ENCODE measurements at regions not wholly inside any gene's neighbourhood (a gene's known extent, or its start where the extent isn't known, plus 50 kb on each side); places are given as distances from the start of the nearest gene placed in this dataset.

DNA sequence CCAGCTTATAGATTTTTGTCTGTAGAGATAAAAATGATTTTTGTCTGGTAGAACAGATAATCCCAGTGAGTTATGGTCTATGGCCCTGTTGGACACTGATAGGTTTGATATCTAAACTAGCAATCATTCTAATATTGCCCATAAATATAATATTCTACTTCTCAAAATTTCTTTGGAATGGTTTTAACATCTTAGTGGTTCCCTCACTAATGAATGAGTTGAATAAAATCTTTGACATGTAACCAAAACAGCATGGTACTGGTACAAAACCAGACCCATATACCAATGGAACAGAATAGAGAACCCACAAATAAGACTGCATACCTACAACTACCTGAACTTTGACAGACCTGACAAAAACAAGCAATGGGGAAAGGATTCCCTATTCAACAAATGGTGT, 219.7 kb downstream of the SEC61B start:
- DNase-seq (ENCODE audit: low spot score): no peak

DNA sequence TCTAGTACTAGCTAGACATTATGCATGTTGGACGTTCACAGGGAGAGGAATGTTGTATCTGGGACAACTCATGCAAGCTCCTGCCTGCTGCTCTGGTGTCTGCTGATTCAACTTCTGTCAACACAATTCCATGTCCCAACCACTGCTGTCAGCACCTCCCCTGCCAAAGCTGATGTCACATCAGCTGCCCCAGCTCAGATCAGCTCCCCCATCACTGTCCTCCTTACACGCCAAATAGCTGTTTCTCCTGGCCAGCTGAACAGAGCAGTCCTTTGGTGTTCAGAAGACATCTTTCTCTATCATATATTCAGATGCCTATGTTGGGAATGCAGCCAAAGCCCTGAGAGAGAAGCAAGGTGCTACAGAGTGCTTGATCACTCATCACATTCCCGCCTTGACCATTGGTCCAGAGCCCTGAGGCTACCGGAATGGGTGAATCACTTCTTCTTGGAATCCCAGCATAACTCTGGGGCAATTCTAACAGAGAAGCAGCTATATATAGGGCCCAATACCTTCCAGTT, 223.3 kb downstream of the SEC61B start:
- DNase-seq (ENCODE audit: low spot score): no peak

DNA sequence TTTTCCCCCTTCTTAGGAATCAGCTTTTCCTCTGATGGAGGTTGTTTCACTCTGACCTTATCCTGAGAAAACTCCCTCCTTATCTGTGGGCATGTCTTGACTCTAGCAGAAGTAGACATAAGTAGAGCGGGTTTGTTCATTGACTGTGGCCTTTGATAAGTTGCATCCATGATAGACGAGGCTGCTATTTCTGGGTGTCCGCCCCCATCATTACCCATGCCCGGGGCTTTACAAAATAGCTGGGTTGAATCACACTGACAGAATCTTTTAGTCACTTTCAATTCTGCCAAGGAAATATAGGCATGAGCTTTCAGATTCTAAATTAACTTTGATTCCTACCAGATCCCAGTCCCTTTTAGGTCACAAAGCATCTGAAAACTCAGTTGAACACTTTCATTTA, 223.8 kb downstream of the SEC61B start:
- no peak for DNase-seq (ENCODE audit: low spot score)

DNA sequence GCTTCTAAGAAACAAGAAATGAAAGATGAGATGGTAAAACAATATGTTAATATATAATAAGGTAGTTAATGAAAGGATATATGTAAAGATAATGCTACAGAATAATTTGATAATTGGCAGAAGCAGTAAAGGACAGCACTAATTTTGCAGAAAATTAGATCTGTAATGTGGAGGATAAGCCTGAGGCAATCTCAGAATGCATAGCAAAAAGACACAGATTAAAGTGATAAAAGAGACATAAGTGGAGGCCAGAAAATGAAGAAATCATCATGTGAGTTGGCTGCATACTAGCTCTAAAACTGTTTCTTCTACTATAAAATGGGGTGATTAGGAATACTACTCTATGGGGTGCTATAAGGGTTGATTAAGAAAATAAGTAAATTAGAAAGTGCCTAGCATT, 225.9 kb downstream of the SEC61B start:
- DNase-seq (ENCODE audit: low spot score): no peak

DNA sequence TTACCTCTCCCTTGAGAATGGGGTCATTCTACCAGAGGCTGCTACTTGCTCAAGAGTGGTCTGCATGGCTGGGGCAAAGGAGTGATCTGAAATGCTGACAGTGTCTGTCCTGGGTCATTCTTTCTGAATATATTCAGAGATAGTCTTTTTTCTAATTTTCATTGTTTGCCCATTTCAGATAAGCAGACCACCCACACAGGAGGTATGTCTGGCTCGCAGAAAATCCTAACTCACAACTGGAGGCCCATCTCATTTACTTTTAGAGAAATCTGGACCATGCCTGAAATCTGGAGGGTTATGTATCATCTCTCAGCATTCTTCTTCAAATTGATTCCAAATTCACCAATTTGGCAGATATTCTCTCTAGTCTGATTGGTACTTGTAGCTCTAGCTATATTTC, 227.6 kb downstream of the SEC61B start:
- no peak for DNase-seq (ENCODE audit: low spot score)

DNA sequence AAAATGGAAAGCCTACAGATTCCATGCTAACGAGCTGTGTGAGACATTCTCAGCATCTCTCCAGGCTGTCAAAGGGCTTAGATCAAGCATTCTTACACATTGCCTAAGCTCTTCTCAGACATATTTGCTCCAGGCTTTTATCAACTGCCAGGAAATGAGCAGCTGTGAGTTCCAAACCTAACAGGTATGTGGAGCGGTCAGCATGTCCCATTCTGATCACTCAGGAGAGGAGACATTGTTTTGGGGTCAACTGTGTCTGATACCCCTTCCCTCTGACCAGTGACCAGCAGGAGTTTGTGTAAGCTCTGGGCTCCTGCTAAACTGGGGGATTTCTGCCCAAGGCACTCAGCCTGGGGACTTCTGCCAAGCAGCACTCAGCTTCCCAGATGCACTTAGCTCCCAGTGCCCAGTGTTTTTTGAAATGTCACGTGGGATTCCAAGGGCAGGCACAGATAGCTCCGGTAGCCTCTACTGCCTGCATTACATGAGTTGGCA, 229.1 kb downstream of the SEC61B start:
- no peak for DNase-seq (ENCODE audit: low spot score)

DNA sequence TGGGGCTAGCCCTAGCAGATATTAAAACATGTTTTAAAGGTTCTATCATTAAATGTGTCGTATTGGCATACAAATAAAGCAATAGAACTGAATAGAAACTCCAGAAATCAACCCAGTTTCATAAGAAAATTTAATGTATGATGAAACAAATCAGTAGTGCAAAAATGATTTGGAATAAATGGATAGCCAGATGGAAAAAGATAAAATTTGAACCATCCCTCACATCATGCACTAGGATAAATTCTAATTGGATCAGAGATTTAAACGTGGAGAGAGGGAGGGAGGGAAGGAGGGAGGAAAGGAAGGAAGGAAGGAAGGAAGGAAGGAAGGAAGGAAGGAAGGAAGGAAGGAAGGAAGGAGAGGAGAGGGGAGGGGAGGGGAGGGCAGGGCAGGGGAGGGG, 235.3 kb downstream of the SEC61B start:
- no peak for DNase-seq (ENCODE audit: low spot score)

DNA sequence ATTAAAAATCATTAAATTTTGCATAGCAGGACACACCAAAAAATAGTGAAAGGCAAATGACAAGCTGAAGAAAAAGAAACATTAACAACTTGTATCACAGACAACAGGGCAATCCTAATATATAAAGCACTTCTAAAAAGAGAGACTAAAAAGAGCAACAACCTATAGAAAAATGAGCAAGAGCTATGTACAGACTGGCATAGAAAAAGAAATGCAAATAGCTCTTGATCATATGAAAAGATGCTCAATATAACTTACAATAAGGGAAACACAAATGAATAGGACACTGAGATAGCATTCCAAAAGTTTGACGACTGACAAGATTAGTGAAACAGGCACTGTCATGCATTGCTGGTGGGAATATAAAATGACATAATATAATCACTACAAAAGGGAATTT, 235.9 kb downstream of the SEC61B start:
- DNase-seq (ENCODE audit: low spot score): no peak

DNA sequence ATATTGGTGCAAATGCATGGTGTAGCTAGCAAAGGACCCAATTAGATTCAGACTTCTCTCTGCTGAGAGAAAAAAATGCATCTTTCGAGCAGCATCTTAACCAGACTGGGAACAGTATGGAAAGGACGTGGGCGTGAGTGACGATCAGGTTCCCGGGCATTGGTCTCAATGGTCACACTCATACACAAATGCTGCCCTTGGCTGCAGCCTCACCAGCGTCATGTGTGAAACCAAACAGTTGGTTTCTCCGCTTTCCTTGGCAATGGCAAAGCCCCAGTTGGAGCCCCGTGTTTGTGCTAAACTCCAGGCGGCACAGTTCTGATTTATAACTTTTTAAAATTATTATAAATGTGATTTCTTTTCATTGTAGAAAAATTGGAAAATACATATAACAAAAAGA, 237.8 kb downstream of the SEC61B start:
- no peak for DNase-seq (ENCODE audit: low spot score)

DNA sequence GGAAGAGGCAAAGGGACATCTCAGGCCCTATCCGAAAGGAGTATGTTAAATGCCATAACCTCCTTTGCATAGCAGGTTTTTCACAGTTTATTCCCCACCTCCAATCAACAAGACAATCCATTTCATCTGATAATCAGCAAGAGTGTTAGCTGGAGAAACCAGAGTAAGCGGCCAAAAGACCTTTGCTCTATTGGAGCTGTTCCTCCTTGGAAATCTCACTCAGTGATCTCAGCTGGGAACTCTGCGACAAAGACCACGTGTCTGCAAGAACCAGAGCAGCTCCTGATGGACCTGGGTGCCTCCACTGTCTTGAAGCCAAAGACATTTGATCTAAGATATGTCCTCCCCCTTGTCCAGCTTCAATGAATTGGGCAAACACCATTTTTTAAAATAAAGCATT, 241.0 kb downstream of the SEC61B start:
- DNase-seq (ENCODE audit: low spot score): no peak

DNA sequence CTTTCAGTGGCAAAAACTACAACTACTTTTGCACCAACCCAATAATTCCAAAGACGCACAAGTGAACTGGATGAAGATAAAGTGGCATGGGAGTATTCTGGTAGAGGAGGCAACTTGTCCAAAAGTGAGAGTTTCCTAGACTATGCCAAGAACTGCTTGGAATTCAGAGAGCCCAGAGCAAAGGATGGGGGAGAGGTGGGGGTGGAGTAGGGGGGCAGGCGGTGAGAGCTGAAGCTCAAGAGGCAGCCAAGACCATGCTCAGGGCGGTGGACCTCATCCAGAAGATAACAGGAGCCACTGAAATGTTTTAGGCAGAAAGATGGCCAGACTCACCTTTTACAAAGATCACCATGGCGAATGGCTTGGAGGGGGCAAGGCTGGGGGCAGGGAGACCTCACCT, 242.5 kb downstream of the SEC61B start:
- DNase-seq (ENCODE audit: low spot score): no peak

DNA sequence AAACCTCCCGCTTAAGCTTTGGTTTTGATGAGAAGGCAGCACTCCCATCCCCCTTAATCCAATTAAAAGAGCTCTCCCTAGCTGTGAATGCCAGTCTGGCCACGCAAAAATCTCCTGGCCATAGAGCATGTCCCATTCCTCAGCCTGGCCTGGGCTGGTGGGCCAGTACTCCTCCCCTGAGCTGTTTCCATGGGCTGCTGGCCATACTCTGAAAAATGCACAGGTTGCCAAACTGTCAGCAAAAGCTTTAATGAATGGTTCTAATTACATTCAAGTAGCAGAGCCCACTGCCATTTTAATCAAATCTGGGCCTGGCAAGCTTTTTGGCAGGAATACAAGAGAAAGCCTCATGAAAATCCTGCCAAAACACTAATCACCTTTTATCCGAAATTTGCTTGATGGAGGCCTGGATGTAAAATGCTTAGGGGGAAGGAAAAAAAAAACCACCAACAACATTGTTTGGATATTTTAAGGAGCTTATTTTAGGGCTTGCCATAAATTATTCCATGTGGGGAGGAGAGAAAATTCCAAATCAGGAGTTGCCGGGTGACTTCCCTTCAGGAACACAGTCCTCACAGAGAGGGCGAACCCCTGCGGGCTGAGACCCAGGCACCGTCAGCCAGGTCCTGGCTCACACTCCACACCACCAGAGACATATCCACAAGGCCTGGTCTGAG, 243.3 kb downstream of the SEC61B start:
- no peak for DNase-seq (ENCODE audit: low spot score)

DNA sequence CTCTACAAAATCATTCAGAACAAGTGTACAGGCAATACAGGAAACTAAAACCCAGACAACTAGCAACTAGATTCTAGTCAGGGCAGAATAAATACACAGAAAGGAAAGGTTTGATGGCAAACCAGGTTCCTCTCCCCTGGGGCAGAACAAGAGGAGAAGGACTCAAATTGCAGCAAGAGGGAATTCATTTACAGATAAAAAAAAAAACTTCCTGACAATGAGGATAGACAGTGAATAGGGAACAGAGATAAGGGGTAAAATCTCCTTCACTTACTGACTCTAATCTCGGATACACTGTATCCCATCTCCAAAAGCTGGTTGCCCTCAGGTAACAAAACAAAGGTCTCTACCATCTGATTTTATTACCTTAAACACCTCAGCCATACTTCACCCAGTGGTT, 244.0 kb downstream of the SEC61B start:
- no peak for DNase-seq (ENCODE audit: low spot score)

DNA sequence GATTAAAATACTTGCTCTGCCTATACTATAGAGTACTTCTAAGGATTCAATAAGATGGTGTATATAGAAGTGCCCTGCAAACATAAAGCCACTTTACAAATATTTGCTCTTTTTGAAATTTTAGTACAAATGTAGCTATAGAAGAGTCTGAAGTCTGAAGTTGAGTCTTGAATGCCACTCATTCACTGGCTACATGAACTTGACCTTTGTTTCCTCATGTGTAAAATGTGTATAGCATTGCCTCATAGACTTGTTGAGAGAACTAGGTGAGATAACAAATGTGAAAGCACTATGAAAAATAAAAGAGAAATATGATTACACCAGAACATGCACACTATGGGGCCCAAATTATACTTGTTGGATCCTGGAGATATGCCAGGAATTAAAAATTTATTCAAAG, 244.7 kb downstream of the SEC61B start:
- DNase-seq (ENCODE audit: low spot score): no peak

DNA sequence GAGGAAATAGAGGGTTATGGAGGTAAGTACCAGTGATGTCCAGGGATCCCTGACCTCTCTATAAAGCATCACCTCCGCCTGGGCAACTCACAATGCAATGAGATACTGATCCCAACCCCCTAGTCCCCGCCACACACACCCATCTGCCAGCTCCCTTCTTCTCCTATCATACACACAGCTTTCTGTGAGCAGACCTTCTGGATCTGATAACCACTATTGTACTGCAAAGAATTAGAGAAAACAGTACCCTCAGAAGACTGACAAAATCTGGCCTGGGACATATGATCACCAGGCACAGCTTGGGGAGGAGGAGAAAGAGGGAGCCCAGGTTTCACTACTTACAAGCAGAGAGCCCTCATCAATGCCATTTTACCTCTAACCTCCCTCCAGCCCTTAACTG, 249.0 kb downstream of the SEC61B start:
- no peak for DNase-seq (ENCODE audit: low spot score)

DNA sequence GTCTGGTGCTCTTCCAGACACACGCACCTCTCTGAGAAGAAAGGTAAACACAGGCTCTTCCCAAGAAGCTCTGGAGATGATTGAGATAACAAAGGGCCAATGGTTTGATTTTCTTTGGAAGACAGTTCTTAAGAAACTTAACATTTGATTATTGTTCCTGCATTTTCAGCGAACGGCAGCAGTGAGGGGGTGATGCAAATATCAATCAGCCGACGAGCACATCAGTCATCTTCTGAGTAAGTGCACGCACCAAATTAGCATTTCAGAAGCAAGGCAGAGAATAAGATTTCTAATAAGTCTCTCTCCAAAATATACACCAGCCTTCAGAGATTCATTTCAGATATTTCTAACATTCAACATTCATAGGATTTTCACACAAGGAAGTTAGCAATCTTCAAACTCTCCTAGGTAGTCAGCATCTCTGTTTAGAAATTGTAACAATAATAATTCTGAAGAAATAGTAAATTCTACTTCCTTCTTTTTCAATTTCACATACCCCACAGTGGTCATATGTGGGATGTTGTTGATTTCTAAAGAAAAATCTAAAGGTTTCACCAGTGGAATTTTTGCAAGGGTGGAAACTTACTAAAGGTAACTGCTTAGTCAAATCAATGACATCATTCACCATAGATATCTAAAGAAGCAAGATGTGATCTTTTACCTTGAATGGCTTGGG, 250.3 kb downstream of the SEC61B start:
- DNase-seq (ENCODE audit: low spot score): no peak

DNA sequence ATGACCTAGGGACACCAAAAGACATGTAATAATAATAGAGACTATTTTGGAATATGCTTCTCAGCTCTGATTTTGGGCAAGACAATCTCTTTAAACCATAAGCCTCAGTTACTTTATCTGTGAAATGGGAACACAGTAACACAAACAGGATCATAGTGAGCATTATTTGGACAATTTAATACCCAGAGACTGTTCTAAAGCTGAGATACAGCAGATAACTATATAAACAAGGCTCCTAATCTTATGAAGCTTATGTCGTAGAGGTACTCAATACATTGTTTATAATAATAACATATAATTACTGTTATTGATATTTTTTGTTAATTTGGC, 250.8 kb downstream of the SEC61B start:
- DNase-seq (ENCODE audit: low spot score): no peak

DNA sequence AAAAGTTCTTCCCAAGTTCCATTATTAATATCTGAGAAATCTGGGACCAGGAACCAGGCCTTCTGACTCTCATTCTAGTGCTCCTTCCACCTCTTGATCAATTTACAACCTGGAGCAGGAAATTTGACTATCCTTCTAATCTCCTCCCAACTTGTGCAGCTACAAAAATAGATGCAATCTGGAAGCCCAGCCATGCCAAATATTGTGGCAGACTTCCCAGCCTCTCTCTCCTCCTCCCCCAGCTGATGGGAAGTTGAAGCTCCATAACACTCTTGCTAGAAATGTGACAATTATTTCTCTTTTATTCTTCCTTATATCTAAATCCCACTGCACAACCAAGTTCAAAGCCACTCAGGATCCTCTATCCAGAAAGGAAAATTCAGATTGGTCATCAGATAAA, 252.1 kb downstream of the SEC61B start:
- DNase-seq (ENCODE audit: low spot score): no peak

DNA sequence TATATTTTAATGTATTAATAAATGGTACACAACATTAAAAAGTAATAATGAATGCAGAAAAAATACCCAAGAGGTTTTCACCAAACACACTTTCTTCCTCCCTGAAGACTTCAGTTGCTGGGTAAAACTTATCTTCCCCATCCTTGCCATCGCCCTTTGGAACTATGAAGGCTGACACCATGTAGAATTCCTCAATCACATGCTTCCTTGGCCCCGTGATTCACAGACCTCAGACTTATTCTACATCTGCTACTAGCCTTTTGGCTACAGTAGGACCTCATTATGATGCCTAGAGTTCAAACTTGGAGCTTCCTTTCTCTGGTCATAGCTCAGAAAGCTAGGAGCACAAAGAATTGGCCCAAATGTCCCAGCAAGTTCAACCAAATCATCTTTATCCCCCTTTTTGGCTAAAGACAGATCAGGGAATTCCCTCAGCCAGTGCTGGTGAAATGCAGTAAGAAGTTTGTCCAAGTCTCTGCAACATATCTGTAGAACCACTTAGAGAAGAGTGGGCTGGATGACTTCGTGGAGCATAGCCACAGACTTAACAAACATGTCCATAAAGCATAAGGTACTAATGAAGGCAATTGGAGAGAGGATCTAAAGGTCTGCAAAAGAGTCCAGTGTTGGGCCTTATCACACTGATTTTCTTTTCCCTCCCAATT, 253.5 kb downstream of the SEC61B start:
- no peak for DNase-seq (ENCODE audit: low spot score)

DNA sequence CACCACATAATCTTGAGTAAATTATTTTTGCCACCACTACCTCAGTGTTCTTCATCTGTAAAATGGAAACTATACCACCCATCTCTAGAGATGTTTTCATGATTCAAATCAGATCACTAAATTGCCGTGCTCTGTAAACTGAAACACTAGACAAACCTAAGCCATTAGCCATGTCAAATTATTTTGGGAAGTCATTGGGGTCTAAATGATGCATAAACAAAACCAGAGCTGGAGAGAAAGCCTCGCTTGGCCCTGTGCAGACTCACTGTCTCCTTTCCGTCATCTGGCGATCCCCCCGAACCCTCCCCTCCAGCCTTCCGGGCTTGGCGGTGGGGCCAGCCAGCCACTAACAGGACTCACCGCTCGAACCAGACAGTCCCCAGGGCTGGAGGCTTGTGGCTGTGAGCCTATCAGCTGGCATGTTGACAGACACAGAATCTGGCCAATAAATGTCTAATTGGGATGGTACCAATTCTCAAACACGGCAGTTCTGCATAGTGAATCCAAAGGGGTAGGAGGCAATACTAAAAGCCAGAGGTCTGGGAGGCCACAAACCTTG, 256.5 kb downstream of the SEC61B start:
- no peak for DNase-seq (ENCODE audit: low spot score)

DNA sequence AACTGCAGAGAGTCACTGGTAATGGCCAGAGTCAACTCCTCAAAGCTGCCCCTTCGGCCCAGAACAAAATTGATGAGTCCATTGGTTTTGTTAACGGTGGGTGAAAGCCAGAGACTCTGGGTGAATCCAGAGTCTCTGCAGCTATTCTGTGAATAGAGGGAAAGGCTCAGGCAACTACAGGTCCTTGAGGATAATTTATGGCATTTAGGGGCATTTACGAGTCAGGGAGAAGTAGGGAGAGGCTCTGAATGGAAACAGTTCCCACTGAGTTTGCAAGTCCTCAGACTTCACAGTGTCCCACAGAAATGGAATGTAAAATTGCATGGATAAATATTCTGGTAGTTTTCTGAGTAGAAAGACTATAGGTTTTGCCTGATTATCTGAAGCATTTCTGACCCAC, 257.8 kb downstream of the SEC61B start:
- DNase-seq (ENCODE audit: low spot score): no peak

DNA sequence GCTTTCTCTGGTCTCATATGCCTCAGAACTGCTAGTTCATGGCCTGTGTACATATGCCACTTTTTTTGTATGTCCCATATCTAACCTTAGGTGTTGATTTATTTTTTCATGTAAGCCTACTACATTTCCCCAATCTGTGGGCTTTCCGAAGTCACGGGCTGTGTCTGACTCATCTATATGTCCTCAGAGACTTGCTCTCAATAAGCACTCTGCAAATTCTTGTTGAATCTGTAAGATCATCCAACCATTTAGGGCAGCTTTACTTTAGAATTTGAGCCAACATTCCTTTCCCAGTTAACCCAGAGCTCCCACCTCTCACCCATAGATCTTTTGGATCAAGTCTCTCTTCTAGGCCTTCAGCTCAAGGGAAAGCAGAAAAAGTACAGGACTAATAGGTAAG, 263.4 kb downstream of the SEC61B start:
- no peak for DNase-seq (ENCODE audit: low spot score)

DNA sequence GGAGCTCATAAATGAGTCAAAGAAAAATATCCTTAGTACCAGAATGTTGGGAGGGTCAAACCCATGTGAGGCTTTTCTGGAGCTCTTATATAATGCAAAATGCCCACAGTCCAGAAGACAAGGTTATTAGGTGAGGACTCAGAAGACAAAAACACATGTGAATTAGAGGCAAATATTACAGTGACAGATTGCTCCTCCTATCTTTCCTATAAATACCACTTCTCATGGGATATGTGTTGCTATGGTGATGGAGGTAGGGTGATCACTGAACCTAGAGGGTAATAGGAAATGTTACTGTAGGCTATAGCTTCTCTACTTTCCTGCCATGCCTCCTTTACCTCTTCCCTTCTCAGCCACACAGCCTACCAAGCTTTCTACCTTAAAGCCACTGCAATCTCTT, 264.6 kb downstream of the SEC61B start:
- no peak for DNase-seq (ENCODE audit: low spot score)
